Stimulated activated CD8-positive, alpha-beta memory T cell treated with anti-CD3 and anti-CD28 coated beads, Interleukin-2, amount 100 ng/mL, for 1 hour (primary cell): ENCODE measurements at regions not wholly inside any gene's neighbourhood (a gene's known extent, or its start where the extent isn't known, plus 50 kb on each side); places are given as distances from the start of the nearest gene placed in this dataset.
"Not testable (repeated sequence)": the region's sequence is repeated elsewhere in the genome, so short reads cannot be mapped to it uniquely, and the experiment has no call there.

Experiments
- DNase-seq, 2 donors: peaks; one replicate each; pipeline ENCODE4 v3.0.0-alpha.2; 2020; ENCODE audit warnings: low read depth in 2 of 2

GRCh38 chr16:56019274-56019673, 144.1 kb upstream of the CES5A start:
- no peak for DNase-seq

GRCh38 chr16:56013962-56014552, 138.9 kb upstream of the CES5A start:
- DNase-seq, result no peak

DNA sequence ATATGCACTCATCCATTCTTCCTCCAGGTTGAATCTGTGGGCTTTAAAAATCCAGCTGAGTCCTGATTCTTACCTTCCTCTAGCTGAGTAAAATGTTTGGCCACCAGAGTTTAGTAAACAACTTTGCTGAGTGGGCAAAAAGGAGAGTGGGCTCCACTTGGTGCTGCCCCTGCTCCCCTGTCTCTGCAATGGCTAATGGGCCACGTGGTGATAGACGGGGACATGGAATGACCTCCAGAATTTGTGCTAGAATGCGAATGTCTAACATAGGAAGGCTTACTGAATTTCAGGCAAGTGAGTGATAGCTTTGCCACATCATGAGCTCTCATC, 137.3 kb upstream of the CES5A start:
- DNase-seq, result no peak

DNA sequence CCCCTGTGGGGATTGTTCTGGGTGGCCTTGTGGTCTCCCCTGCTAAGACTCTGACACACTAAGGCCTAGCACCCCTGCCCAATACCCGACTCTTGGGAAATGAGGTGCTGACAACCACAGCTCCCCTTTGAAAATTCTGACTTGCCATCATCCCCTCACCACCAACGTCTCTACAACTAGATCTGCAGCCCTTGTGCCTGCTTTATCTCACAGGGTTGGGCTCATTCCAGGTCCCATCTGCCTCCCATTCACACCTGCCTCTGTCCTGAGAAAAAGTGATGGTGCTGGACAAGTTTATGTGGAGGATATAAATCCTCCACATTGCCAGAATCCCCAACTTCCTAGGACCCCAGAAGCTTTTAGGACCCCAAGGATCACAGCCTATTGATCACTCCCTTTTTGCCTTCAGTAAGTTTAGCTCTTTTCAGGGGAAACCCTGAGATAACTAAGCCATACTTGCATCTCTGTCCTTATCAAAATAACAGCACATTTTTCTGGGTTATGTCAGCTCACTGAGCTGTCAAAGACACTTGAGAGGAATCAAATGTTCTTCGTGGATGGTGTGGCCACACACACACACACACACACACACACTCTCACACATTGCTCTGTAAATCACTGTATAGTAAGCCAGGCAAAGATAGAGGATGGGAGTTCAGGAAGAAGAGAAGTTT, 136.8 kb upstream of the CES5A start:
- no peak for DNase-seq

- DNase-seq, result no peak
Observed at GRCh38 chr16:56005958-56006357, 130.8 kb upstream of the CES5A start.

GRCh38 chr16:55999683-56000082, 124.5 kb upstream of the CES5A start:
- no peak for DNase-seq

DNA sequence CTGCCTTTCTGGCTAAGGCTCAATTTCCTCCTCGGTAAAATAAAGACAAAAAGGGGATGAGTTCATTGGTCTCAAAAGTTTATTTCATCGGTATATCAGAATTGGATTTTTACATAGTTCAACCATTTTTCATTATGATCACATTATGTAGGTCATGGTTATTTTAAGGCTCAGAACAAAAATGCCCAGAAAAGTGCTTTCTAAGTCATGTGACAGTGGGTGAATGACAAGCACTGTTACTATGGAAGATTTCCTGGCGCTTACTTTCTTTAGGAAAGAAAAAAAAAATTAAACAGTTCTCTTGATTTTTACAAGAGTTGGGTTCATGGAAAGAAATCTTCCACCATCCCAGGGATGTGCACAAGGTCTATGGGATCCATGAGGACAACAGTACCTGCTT, 117.9 kb upstream of the CES5A start:
- no peak for DNase-seq

DNA sequence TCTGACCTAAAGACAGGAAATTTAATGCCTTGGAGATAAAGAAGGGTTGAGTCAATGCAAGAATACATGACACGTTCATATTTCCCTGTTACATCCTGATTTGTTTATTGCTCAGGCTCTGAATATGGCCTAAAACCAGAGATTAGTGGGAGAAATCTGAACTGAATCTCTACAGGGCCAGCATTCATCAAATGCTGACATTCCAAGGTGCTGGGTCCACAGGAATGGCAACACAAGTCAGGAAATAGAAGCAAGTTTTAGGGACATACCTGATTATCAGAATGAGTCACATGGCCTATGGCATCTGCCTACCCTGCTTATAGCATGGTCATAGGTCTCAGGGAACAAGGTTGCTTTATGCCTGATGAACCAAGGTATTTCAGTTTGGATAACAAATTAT, 117.4 kb upstream of the CES5A start:
- DNase-seq, result no peak

- DNase-seq, result no peak
Observed at GRCh38 chr16:55991843-55992242, 116.7 kb upstream of the CES5A start.

- no peak for DNase-seq
Observed at GRCh38 chr16:55989569-55989907, 114.4 kb upstream of the CES5A start.

DNA sequence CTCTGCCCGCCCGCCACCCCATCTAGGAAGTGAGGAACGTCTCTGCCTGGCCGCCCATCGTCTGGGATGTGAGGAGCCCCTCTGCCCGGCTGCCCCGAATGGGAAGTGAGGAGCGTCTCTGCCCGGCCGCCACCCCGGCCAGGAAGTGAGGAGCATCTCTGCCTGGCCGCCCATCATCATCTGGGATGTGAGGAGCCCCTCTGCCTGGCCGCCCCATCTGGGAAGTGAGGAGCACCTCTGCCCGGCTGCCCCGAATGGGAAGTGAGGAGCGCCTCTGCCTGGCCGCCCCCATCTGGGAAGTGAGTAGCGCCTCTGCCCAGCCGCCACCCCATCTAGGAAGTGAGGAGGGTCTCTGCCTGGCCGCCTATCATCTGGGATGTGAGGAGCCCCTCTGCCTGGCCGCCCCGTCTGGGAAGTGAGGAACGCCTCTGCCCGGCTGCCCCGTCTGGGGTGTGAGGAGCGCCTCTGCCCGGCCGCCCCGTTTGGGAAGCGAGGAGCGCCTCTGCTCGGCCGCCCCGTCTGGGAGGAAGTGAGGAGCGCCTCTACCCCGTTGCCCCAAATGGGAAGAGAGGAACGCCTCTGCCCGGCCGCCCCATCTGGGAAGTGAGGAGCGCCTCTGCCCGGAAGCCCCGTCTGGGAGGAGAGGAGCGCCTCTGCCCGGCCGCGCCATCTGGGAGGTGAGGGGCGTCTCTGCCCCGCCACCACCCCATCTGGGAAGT, 113.8 kb upstream of the CES5A start:
- not testable (repeated sequence) for DNase-seq

DNA sequence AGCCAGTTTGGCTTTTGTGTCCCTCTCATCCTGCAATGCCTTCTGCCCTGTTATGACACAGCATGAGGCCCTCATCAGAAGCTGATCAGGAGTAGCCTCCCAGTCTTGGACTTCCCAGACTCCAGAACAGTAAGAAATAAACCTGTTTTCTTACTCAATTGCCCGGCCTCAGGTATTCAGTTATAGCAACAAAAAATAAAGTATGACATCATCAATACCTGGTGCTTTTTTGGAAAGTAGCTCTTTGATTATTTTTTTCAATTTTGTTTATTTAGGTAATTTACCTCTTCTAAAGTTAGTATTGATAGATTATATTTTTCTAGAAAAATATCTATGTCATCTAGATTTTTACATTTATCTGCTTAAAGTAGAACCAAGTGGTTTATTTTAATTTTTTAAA, 112.8 kb upstream of the CES5A start:
- DNase-seq, result no peak

GRCh38 chr16:55982597-55982996, 107.4 kb upstream of the CES5A start:
- DNase-seq, result no peak

- DNase-seq, result no peak
Observed at GRCh38 chr16:55981557-55981956, 106.4 kb upstream of the CES5A start.

DNA sequence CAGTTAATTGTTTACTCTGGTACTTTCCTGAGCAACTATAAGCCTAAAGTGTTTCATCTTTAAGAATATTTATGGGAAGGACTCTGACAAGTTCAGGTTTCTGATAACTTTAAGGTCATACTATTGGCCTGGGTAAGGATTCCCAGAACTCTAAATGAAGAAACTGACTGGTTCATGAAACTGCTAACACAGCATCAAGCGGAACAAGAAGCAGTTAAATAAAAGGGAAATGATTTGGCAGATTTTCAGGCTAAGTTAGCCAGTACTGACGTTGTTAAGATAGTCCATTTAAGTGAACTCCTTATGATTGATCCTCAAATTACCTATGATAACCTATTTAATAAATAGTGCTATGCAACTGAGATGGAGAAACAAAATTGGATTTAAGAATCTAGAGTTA, 101.6 kb upstream of the CES5A start:
- no peak for DNase-seq

GRCh38 chr16:55971447-55971846, 96.3 kb upstream of the CES5A start:
- no peak for DNase-seq

DNA sequence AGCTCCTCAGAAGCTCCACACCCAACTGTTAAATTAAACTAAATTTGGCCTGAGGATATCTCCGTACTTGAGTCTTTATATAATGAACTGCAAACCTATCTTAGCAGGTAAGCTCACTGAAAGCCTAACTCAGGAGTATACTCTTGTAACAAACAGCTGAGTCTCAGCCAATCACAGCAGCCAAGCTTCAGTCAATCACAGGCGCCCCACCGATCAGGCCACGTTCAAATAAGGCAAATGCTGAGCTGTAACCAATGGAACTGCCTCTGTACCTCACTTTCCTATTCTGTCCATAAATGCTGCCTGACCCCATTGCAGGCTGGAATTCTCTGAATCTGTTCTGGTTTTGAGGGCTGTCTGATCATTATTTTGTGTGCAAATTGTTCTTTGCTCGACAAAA, 93.0 kb upstream of the CES5A start:
- no peak for DNase-seq

- no peak for DNase-seq
Observed at GRCh38 chr16:55964923-55965475, 89.8 kb upstream of the CES5A start.

GRCh38 chr16:55955845-55956244, 80.7 kb upstream of the CES5A start:
- DNase-seq, result no peak

GRCh38 chr16:55955424-55955823, 80.3 kb upstream of the CES5A start:
- no peak for DNase-seq

DNA sequence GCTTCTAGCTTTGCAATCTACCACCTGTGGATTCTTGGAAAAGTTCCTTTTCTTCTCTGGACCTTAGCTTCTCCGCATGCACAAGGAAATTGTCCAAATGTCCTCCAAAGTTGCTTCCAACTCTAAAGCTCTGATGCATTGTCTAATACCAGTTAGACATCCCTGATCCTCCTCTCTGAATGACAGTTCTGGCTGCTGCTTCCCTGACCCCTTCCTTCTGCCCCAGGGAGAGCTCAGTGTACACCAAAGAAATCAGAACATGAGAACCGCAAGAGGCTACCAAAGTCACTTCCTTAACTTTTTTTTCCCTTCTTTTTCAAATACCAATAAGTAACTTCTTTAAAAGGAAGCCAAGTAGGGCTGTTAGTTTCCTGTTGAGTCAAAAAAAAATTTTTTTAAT, 79.7 kb upstream of the CES5A start:
- DNase-seq, result no peak

DNA sequence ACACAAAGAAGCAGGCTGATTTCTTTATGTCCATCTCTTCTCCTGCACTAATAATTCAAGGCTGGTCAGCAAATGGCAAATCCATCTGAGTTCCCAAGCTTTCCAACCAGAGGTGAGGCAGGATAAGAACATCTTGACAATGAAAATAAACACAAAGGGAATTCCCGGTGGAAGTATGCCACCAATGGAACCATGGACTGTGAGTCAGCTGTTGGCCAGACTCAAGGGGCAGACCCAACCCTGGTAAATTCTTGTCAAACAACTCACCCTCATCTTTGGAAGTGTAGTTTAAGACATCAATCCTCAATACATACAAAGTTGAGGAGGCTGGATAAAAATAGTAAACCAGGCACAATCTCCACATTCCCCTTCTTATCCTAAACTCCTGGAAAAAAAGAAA, 74.3 kb upstream of the CES5A start:
- DNase-seq, result no peak

GRCh38 chr16:55948230-55948629, 73.1 kb upstream of the CES5A start:
- DNase-seq, result no peak
